ENCODE measurements at regions not wholly inside any gene's neighbourhood (a gene's known extent, or its start where the extent isn't known, plus 50 kb on each side); places are given as distances from the start of the nearest gene placed in this dataset.

DNA sequence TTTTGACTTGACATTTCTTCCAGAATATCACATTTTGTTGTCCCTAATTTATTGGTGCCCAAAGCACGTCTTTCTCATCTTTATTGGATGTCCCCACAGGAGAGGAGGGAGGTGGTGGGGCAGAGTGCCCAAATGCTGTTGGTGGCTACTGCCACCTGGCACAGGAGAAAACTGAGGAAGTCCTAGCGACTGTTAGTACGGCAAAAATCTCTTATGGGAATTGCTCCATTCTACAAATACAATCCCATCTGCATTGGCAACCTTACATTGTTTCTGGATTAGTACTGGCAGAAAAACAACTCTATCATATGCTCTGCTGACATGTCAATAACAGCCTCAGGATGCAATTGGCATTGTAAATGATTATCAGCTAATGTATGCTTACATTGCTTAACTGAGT is 235.4 kb upstream of the IRAK1BP1 start:
- no peaks in the 10 kb centered on the region for H3K4me1 ChIP-seq (ENCODE audit: control insufficient read depth, insufficient read depth, low read length)
- no peak overlapping the region for H2AFZ ChIP-seq (replicated peaks; ENCODE audit: low read length, poor library complexity)
- TF ChIP-seq, protein P1, sequence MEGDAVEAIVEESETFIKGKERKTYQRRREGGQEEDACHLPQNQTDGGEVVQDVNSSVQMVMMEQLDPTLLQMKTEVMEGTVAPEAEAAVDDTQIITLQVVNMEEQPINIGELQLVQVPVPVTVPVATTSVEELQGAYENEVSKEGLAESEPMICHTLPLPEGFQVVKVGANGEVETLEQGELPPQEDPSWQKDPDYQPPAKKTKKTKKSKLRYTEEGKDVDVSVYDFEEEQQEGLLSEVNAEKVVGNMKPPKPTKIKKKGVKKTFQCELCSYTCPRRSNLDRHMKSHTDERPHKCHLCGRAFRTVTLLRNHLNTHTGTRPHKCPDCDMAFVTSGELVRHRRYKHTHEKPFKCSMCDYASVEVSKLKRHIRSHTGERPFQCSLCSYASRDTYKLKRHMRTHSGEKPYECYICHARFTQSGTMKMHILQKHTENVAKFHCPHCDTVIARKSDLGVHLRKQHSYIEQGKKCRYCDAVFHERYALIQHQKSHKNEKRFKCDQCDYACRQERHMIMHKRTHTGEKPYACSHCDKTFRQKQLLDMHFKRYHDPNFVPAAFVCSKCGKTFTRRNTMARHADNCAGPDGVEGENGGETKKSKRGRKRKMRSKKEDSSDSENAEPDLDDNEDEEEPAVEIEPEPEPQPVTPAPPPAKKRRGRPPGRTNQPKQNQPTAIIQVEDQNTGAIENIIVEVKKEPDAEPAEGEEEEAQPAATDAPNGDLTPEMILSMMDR (conservative IDR thresholded peaks at IDR 0.05; ENCODE audit: low read depth, low read length) = no peak
- no peak for TF ChIP-seq CHD1 (IDR thresholded peaks at IDR 0.05; ENCODE audit: low read depth, low read length)
- TF ChIP-seq SMC3 (IDR thresholded peaks at IDR 0.05; ENCODE audit: low read depth, low read length) = no peak
- no peak for TF ChIP-seq POLR2A (IDR thresholded peaks at IDR 0.05; ENCODE audit: low read depth, low read length)
- TF ChIP-seq, protein P2, sequence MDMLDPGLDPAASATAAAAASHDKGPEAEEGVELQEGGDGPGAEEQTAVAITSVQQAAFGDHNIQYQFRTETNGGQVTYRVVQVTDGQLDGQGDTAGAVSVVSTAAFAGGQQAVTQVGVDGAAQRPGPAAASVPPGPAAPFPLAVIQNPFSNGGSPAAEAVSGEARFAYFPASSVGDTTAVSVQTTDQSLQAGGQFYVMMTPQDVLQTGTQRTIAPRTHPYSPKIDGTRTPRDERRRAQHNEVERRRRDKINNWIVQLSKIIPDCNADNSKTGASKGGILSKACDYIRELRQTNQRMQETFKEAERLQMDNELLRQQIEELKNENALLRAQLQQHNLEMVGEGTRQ (IDR thresholded peaks at IDR 0.05; ENCODE audit: low read depth, low read length) = no peak
- no peak for TF ChIP-seq RCOR1 (IDR thresholded peaks at IDR 0.05; ENCODE audit: insufficient replicate concordance, low read length)
- TF ChIP-seq RAD21 (IDR thresholded peaks at IDR 0.05; ENCODE audit: low read length) = no peak
- no peak for TF ChIP-seq MAZ (IDR thresholded peaks at IDR 0.05; ENCODE audit: borderline replicate concordance, low read depth, low read length)
- no peak for TF ChIP-seq MAFK (IDR thresholded peaks at IDR 0.05; ENCODE audit: low read depth, low read length)
- TF ChIP-seq RFX5 (IDR thresholded peaks at IDR 0.05; ENCODE audit: low read depth, low read length) = no peak
- TF ChIP-seq NFE2L2 (IDR thresholded peaks at IDR 0.05; ENCODE audit: low read depth, low read length) = no peak
- TF ChIP-seq FOS (IDR thresholded peaks at IDR 0.05; ENCODE audit: low read depth, low read length) = no peak
- H2BK15ac ChIP-seq (ENCODE audit: low read depth, low read length) = no peak overlapping the region
- H3K4me3 ChIP-seq (ENCODE audit: insufficient read depth, low read depth, low read length) = no peak overlapping the region
- H3K27ac ChIP-seq (ENCODE audit: insufficient read depth, low read length) = no peak overlapping the region
- no CpG with 5 or more reads among the region's 3 CpGs for WGBS, 2 experiments (ENCODE audit: extremely low coverage in 2 of 2, insufficient read length in 1 of 2)
- no peak overlapping the region for H2AK9ac ChIP-seq (replicated peaks; ENCODE audit: low read depth, low read length, poor library complexity)
- no peak overlapping the region for H4K8ac ChIP-seq (ENCODE audit: low read depth in 2 of 2, low read length in 2 of 2)
- no peak overlapping the region for H3K18ac ChIP-seq (ENCODE audit: low read depth, low read length)
- H3K9ac ChIP-seq (ENCODE audit: low read depth, low read length) = no peak overlapping the region
- no peak overlapping the region for H4K91ac ChIP-seq (ENCODE audit: insufficient read depth, low read depth, low read length)
- intact Hi-C loops (cut with micrococcal nuclease) (no loop called here), dilution Hi-C loops (cut with HindIII; ENCODE audit: low sequenced_read_pairs, unreplicated experiment) (no loop called here), in situ Hi-C loops (cut with MboI; ENCODE audit: low sequenced_read_pairs) (no loop called here)
- no peak overlapping the region for H3K23ac ChIP-seq (ENCODE audit: low read depth, low read length)
- H3K4ac ChIP-seq (ENCODE audit: low read depth, low read length) = no peak overlapping the region
- no peak overlapping the region for H3K56ac ChIP-seq (ENCODE audit: extremely low read depth, insufficient read depth, low read length)
- no peak overlapping the region for H2AK5ac ChIP-seq (ENCODE audit: low read depth, low read length)
- no peaks in the 10 kb centered on the region for H4K20me1 ChIP-seq (ENCODE audit: insufficient read depth, low read length)
- H2BK5ac ChIP-seq (ENCODE audit: low read depth, low read length, poor library complexity, severe bottlenecking) = no peak overlapping the region
- ATAC-seq (ENCODE audit: low read depth) (no peak), DNase-seq (no peak)
- ChIA-PET POLR2A (ENCODE audit: unreplicated experiment) (no interaction called here), CTCF (no interaction called here)
- H3K14ac ChIP-seq (replicated peaks; ENCODE audit: low read depth, low read length) = no peak overlapping the region
- no peaks in the 10 kb centered on the region for H3K27me3 ChIP-seq (ENCODE audit: control insufficient read depth, insufficient read depth, low read length)
- no peak overlapping the region for H2BK20ac ChIP-seq (ENCODE audit: low read depth, low read length)
- H3K4me2 ChIP-seq (ENCODE audit: low read depth, low read length) = no peak overlapping the region
- no peaks in the 10 kb centered on the region for H3K36me3 ChIP-seq (ENCODE audit: control insufficient read depth, insufficient read depth, low read length)
- H3K9me3 ChIP-seq (ENCODE audit: control insufficient read depth, insufficient read depth, low read length) = no peaks in the 10 kb centered on the region
- no TSS peak for BruUV-seq (replicated peaks)
- no peaks in the 10 kb centered on the region for H3K79me1 ChIP-seq (ENCODE audit: low read depth in 1 of 2, low read length in 2 of 2)
- H3K9me1 ChIP-seq (ENCODE audit: insufficient read depth, low read length) = no peaks in the 10 kb centered on the region
- H2BK120ac ChIP-seq (ENCODE audit: low read depth, low read length) = no peak overlapping the region
- no peak overlapping the region for H4K5ac ChIP-seq (ENCODE audit: low read depth, low read length)

All from IMR-90 (cell line).